HG02571 (cell line): ENCODE measurements at regions not wholly inside any gene's neighbourhood (a gene's known extent, or its start where the extent isn't known, plus 50 kb on each side); places are given as distances from the start of the nearest gene placed in this dataset.
"Not testable (repeated sequence)": the region's sequence is repeated elsewhere in the genome, so short reads cannot be mapped to it uniquely, and the experiment has no call there.

Experiments
- ATAC-seq: cut with Tn5 transposase; IDR thresholded peaks from one replicate; pipeline ENCODE4 v1.9.1; 2021; ENCODE audit warnings: mild to moderate bottlenecking, moderate library complexity; ENCODE audit not compliant: unreplicated experiment

DNA sequence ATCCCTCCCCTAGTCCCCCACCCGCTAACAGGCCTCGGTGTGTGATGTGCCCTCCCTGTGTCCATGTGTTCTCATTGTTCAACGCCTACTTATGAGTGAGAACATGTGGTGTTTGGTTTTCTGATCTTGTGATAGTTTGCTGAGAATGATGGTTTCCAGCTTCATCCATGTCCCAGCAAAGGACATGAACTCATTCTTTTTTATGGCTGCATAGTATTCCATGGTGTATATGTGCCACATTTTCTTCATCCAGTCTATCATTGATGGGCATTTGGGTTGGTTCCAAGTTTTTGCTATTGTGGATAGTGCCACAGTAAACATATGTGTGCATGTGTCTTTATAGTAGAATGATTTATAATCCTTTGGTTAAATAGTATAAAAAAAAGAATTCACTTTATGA lies 380.9 kb upstream of the ST8SIA4 start:
- ATAC-seq, result not testable (repeated sequence)

DNA sequence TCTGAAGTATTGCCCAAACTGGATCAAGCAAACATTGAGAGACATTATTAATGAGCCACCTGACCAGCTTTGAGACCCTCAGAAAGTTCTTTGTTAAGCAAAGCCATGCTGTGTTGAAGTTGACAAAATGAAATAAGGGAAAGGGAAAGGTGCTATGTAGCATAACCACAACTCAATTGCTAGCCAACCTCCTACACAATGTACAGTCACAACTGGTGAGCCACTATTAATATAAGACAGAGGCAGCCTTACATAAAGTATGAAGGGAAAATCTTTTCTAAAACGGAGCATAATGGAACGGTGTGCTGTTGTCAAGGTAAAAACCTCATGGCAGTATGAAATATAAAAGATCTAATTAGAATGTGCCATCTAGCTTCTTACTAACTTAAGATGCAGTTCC lies 375.8 kb upstream of the ST8SIA4 start:
- ATAC-seq, result no peak

GRCh38 chr5:101278011-101278687 lies 375.1 kb upstream of the ST8SIA4 start:
- no peak for ATAC-seq

DNA sequence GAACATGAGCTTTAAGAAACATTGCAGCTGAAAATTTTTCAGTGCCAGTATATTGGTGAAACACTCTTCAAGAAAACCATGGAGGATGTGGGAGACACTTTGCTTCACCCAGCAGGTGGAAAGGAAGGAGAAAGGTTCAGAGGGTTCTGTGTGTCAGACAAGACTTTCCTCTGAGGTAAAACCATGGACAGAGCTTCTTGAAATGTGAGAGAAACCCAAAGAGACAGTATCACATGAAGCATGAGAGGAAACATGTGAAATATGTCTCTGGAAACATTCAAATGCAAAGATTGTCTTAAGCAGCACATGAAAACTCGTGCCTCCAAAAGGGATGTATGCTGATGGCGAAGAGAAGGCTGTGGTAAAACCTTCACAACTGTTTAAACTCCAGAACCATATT lies 368.9 kb upstream of the ST8SIA4 start:
- no peak for ATAC-seq

DNA sequence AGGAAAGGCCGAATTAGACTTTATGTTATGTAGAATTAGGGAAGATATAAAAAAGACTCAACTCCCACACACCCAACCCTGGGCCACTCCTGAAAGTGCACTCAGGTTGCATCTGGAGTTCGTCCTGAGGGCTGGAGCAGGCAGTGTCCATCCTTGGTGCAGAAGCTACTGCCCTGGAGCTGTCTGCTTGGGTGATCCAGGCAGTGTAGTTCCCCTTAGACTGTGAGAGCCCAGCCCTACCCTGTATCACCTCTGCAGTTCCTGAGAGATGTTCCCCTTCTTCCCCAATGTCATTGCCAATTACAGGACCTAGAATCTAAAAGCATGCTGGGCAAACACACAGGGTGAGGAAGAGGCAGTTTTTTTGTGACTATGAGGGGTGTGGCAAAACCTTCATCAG lies 368.3 kb upstream of the ST8SIA4 start:
- ATAC-seq, result no peak

DNA sequence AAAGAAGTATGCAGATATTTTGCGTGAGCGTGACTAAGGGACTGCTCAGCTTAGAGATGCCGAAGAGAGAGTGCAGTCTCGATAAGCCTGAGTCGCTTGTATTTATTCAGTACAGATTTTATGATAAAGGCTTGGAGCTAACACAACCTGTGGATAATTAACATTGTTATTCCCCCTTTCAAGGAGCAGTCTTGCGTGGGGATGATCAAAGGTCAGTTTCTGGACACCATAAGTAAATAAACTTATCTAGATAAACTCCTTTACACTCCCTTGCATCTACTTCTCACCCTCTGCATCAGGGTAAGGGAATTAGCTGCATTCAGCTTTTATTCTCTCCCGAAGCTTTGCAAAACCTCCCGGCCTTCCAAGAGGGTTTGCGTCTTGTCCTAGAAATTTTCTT lies 357.8 kb upstream of the ST8SIA4 start:
- no peak for ATAC-seq

GRCh38 chr5:101253096-101253495 lies 350.0 kb upstream of the ST8SIA4 start:
- ATAC-seq, result no peak

DNA sequence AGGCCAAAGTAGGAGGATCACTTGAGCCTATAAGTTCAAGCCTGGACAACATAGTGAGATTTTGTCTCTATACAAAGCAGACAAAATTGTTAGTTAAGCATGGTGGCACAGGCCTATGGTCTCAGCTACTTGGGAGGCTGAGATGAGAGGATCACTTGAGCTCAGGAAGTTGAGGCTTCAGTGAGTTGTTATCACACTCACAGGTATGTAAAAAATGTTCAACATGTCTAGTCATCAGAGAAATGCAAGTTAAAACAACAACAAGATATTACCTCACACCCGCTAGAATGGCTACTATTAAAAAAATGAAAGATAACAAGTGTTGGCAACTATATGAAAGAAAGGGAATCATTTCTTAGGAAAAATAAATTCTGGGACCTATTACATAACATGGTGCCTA lies 341.5 kb upstream of the ST8SIA4 start:
- no peak for ATAC-seq

GRCh38 chr5:101212942-101213514 lies 309.9 kb upstream of the ST8SIA4 start:
- no peak for ATAC-seq

DNA sequence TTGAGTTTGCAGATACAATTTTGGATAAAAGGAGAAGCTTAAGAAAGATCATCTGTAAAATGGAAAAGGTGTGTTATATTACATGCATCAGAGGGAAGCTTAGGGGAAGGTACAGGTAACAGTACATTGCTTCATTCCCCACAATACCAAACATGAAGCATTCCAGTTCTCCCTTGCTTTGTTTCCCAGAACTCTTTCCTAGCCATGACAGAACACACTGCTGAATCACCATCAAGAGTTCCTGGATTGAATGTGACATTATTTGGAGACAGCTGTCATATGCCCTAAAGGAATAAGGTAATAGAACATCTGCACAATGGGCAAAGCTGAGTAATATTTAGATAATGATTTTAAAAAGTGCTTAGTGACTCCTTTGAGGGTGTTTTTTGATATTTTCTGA lies 303.5 kb upstream of the ST8SIA4 start:
- ATAC-seq, result no peak

GRCh38 chr5:101205065-101205464 lies 302.0 kb upstream of the ST8SIA4 start:
- ATAC-seq, result not testable (repeated sequence)

GRCh38 chr5:101180365-101180764 lies 277.3 kb upstream of the ST8SIA4 start:
- ATAC-seq, result not testable (repeated sequence)

- ATAC-seq, result no peak
These were observed 273.5 kb upstream of the ST8SIA4 start for GRCh38 chr5:101176605-101177004.

- ATAC-seq, result no peak
These were observed 271.9 kb upstream of the ST8SIA4 start for GRCh38 chr5:101174981-101175380.

GRCh38 chr5:101163088-101163487 lies 260.0 kb upstream of the ST8SIA4 start:
- no peak for ATAC-seq

DNA sequence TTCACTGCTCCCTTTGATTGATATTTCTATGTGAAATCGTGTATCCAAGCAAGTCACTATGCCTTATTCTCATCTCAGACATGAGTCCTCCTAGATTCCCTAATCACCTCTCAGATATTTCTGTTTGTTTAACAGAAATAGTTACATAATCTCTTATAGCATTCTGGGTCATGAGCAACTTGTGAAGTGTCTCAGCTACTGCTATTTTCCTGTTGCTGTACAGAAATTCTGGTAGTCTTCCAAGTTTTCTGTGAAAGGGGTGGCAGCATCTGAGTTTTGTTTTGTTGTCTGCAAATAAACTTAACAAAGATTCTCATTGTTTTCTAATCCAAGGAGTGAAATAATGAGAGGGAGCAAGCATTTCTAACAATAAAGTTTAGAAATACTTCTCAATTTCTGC lies 256.9 kb upstream of the ST8SIA4 start:
- no peak for ATAC-seq

DNA sequence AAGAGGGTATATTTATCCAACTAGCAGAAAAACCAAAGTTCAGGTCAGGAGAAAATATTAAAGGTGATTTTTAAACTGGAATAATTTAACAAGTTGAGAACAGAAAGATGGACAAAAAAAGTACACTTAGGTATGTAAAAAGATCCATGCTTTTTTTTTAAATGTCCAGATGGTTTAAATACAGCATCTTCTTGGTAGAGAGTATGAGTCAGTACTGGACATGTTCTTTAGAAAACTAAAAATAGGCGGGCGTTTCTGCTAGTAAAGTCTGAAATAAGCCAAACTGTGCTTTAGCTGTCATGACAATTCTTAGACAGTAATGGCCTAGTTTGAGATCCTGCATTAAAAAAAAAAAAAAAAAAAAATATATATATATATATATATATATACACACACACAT lies 255.9 kb upstream of the ST8SIA4 start:
- ATAC-seq, result no peak

- ATAC-seq, result no peak
These were observed 250.4 kb upstream of the ST8SIA4 start for GRCh38 chr5:101153526-101153925.

- ATAC-seq, result no peak
These were observed 240.4 kb upstream of the ST8SIA4 start for GRCh38 chr5:101143526-101143925.

GRCh38 chr5:101142102-101142501 lies 239.0 kb upstream of the ST8SIA4 start:
- no peak for ATAC-seq

DNA sequence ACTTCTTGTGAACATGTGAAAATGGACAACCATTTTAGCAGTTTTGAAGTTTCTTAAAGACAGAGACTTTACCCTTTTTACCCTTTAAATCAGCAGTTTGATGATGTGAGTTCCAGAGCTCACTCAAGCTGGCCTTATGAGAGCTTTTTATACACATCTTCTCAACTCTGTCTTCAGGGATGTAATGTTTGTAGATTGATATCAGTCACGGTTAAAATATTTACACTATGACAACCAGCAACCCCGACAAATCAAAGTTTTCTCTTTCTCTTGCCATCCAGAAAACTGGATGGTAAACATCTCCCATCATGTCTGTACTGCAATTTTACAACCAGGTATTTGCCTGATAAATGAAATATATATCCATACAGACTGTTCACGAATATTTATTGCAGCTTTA lies 233.4 kb upstream of the ST8SIA4 start:
- ATAC-seq, result no peak

DNA sequence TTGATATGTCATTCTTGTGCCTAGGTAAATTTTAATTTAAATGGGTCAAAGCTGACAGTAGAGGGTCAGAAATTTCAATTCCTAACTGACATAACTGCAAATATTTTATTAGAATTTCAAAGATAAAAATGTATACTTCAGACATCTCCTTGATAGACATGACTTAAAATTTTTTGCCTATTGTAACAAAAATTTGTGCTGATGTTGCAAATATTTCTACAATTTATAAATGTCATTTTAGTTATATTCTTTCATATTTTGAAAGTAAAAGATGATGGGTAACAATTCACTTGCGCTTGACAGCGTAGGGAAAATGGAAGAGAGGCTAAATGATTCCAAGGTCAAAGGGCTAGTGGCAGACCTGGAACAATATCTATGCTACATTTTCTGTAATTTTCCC lies 220.3 kb upstream of the ST8SIA4 start:
- ATAC-seq, result no peak

- ATAC-seq, result no peak
These were observed 209.6 kb upstream of the ST8SIA4 start for GRCh38 chr5:101112645-101113044.
